H1 (cell line): ENCODE measurements at regions not wholly inside any gene's neighbourhood (a gene's known extent, or its start where the extent isn't known, plus 50 kb on each side); places are given as distances from the start of the nearest gene placed in this dataset.

Experiments used
- CTCF ChIA-PET: fragments of 300-600 bp; sonication (Branson Sonifier 250); formaldehyde crosslinking; loops from one replicate; lab custom pipeline; 2021; ENCODE audit not compliant: partially characterized antibody; lab: Charles Lee
- POLR2A ChIA-PET: fragments of 300-600 bp; sonication (Branson Sonifier 250); formaldehyde crosslinking; loops from one replicate; lab custom pipeline; 2021; ENCODE audit warnings: inconsistent platforms; ENCODE audit not compliant: partially characterized antibody; lab: Charles Lee
- DNase-seq, 2 experiments: peaks; one replicate each; pipeline versions ENCODE4 v3.0.0 to v3.0.0-alpha.2; 2010 to 2022; ENCODE audit warnings: low spot score in 2 of 2, low read depth in 1 of 2, mixed read lengths in 1 of 2
- FAIRE-seq: peaks from 2 replicates; lab custom pipeline; 2011; peaks lifted over from hg19 to GRCh38; lab: Jason Lieb, UNC
- H2AFZ ChIP-seq: 2 replicates; pipeline ENCODE4 v1.8.1; 2012; ENCODE audit warnings: low read length, inconsistent platforms
- H2AK5ac ChIP-seq: 2 replicates; pipeline ENCODE4 v1.6.1; 2013; ENCODE audit warnings: low read depth, low read length
- H2BK120ac ChIP-seq: replicated peaks from 2 replicates; pipeline ENCODE3; 2013; ENCODE audit warnings: low read depth, low read length, inconsistent platforms
- H2BK12ac ChIP-seq: 2 replicates; pipeline ENCODE4 v1.6.1; 2013; ENCODE audit warnings: low read depth, low read length
- H2BK15ac ChIP-seq: 2 replicates; pipeline ENCODE4 v1.6.1; 2013; ENCODE audit warnings: low read length
- H2BK20ac ChIP-seq: 2 replicates; pipeline ENCODE4 v1.6.1; 2013; ENCODE audit warnings: low read length
- H2BK5ac ChIP-seq: 2 replicates; pipeline ENCODE4 v1.6.1; 2013; ENCODE audit warnings: low read depth, low read length
- H3K14ac ChIP-seq: 2 replicates; pipeline ENCODE4 v1.6.1; 2013; ENCODE audit warnings: inconsistent platforms; ENCODE audit not compliant: insufficient read length
- H3K18ac ChIP-seq: 2 replicates; pipeline ENCODE4 v1.6.1; 2013; ENCODE audit warnings: low read length; ENCODE audit errors: extremely low read depth
- H3K23ac ChIP-seq: 2 replicates; pipeline ENCODE4 v1.6.1; 2013; ENCODE audit warnings: inconsistent platforms; ENCODE audit not compliant: insufficient read length
- H3K23me2 ChIP-seq: 2 replicates; pipeline ENCODE4 v1.6.1; 2013; ENCODE audit warnings: low read depth, low read length
- H3K27ac ChIP-seq: 2 replicates; pipeline ENCODE4 v1.6.1; 2011; ENCODE audit warnings: low read depth, low read length, inconsistent platforms
- H3K27me3 ChIP-seq, 4 experiments: replicated peaks in 1 of 4; 1 replicate in 1 of 4; 2 replicates in 3 of 4; pipeline versions ENCODE4 v1.6.1 to v1.8.1; 2011 to 2013; ENCODE audit warnings: low read length in 3 of 4, mild to moderate bottlenecking in 3 of 4, inconsistent platforms in 2 of 4, mixed read lengths in 2 of 4, moderate library complexity in 1 of 4; ENCODE audit not compliant: control insufficient read depth in 3 of 4, insufficient read depth in 3 of 4; ENCODE audit errors: extremely low read depth in 1 of 4
- H3K36me3 ChIP-seq, 4 experiments: 2 replicates each; pipeline versions ENCODE4 v1.6.1 to v1.8.1; 2011 to 2013; ENCODE audit warnings: mild to moderate bottlenecking in 4 of 4, low read length in 3 of 4, moderate library complexity in 2 of 4, control low read depth in 1 of 4, inconsistent platforms in 1 of 4; ENCODE audit not compliant: insufficient read depth in 4 of 4, control insufficient read depth in 2 of 4
- H3K4ac ChIP-seq: replicated peaks from 2 replicates; pipeline ENCODE3; 2013; ENCODE audit warnings: low read length, low read depth, mixed read lengths, inconsistent platforms; ENCODE audit not compliant: insufficient read length
- H3K4me1 ChIP-seq, 4 experiments: replicated peaks in 1 of 4; 1 replicate in 1 of 4; 2 replicates in 3 of 4; pipeline versions ENCODE4 v1.6.1 to v1.8.1; 2011 to 2013; ENCODE audit warnings: low read length in 3 of 4, inconsistent platforms in 2 of 4, mixed read lengths in 1 of 4; ENCODE audit not compliant: insufficient read depth in 4 of 4, control insufficient read depth in 3 of 4
- H3K4me2 ChIP-seq, 2 experiments: 2 replicates each; pipeline versions ENCODE4 v1.6.1 to v1.8.1; 2011 to 2013; ENCODE audit warnings: low read depth in 2 of 2, low read length in 2 of 2, control low read depth in 1 of 2, inconsistent platforms in 1 of 2, mild to moderate bottlenecking in 1 of 2; ENCODE audit not compliant: insufficient read depth in 1 of 2
- H3K4me3 ChIP-seq, 4 experiments: fragments of 200-600, 300-600 bp in 1 of 4; sonication (generic), shearing (Covaris generic), sonication (Bioruptor Twin) in 1 of 4; 2 replicates each; pipeline versions ENCODE4 v1.5.1 to v1.8.1; 2011 to 2016; ENCODE audit warnings: low read length in 4 of 4, low read depth in 3 of 4, control low read depth in 2 of 4, inconsistent platforms in 2 of 4, mild to moderate bottlenecking in 2 of 4, mixed read lengths in 1 of 4, moderate library complexity in 1 of 4; ENCODE audit not compliant: insufficient read depth in 2 of 4; ENCODE audit errors: extremely low read depth in 1 of 4
- H3K56ac ChIP-seq: replicated peaks from 2 replicates; pipeline ENCODE3; 2013; ENCODE audit warnings: low read depth, mild to moderate bottlenecking, mixed read lengths, low read length, inconsistent platforms; ENCODE audit not compliant: insufficient read length
- H3K79me1 ChIP-seq: 2 replicates; pipeline ENCODE4 v1.6.1; 2013; ENCODE audit warnings: low read depth, low read length, control low read depth
- H3K79me2 ChIP-seq, 2 experiments: 2 replicates each; pipeline versions ENCODE4 v1.6.1 to v1.8.1; 2012 to 2013; ENCODE audit warnings: low read length in 2 of 2, mild to moderate bottlenecking in 2 of 2, inconsistent platforms in 1 of 2; ENCODE audit not compliant: insufficient read depth in 2 of 2, control insufficient read depth in 1 of 2
- H3K9ac ChIP-seq, 4 experiments: replicated peaks in 1 of 4; 1 replicate in 1 of 4; 2 replicates in 3 of 4; pipeline versions ENCODE4 v1.6.1 to v1.8.1; 2011 to 2013; ENCODE audit warnings: low read depth in 3 of 4, low read length in 3 of 4, control low read depth in 2 of 4, mild to moderate bottlenecking in 2 of 4, moderate library complexity in 2 of 4, inconsistent platforms in 1 of 4; ENCODE audit errors: extremely low read depth in 1 of 4
- H3K9me3 ChIP-seq, 2 experiments: 2 replicates each; pipeline versions ENCODE4 v1.6.1 to v1.8.1; 2012 to 2013; ENCODE audit warnings: mild to moderate bottlenecking in 2 of 2, moderate library complexity in 2 of 2, control low read depth in 1 of 2, inconsistent platforms in 1 of 2, low read depth in 1 of 2, low read length in 1 of 2, mixed read lengths in 1 of 2; ENCODE audit not compliant: insufficient read depth in 2 of 2
- H4K20me1 ChIP-seq, 2 experiments: replicated peaks in 1 of 2; 2 replicates each; pipeline versions ENCODE3 to v1.8.1; 2011 to 2013; ENCODE audit warnings: inconsistent platforms in 2 of 2, low read length in 2 of 2, mild to moderate bottlenecking in 1 of 2; ENCODE audit not compliant: insufficient read depth in 2 of 2, control insufficient read depth in 1 of 2
- H4K5ac ChIP-seq: 2 replicates; pipeline ENCODE4 v1.6.1; 2013; ENCODE audit warnings: low read length, low read depth, mixed read lengths, inconsistent platforms; ENCODE audit not compliant: insufficient read length
- H4K8ac ChIP-seq: 2 replicates; pipeline ENCODE4 v1.8.0; 2013; ENCODE audit warnings: mild to moderate bottlenecking, moderate library complexity, low read length, inconsistent platforms; ENCODE audit not compliant: insufficient read depth; ENCODE audit errors: extremely low read depth
- H4K91ac ChIP-seq: replicated peaks from 2 replicates; pipeline ENCODE3; 2013; ENCODE audit warnings: low read length, mixed read lengths, inconsistent platforms; ENCODE audit not compliant: insufficient read length
- BCL11A ChIP-seq, 2 experiments: IDR thresholded peaks; one replicate each; pipeline ENCODE4 v1.6.1; 2011; ENCODE audit warnings: low read depth in 2 of 2, low read length in 2 of 2, mild to moderate bottlenecking in 2 of 2
- E2F6 ChIP-seq: IDR thresholded peaks from 2 replicates; pipeline ENCODE4 v1.6.1; 2012; ENCODE audit warnings: inconsistent platforms
- EGR1 ChIP-seq: IDR thresholded peaks from 2 replicates; pipeline ENCODE4 v1.6.1; 2011; ENCODE audit warnings: low read depth, low read length, borderline replicate concordance
- HDAC6 ChIP-seq: IDR thresholded peaks from one replicate; pipeline ENCODE4 v1.7.1; 2012; ENCODE audit warnings: low read depth, mild to moderate bottlenecking, inconsistent platforms, low read length, moderate library complexity
- KDM1A ChIP-seq: fragments of 200-600, 300-600 bp; sonication (generic); IDR thresholded peaks from 2 replicates; pipeline ENCODE4 v1.7.1; 2016; ENCODE audit warnings: mild to moderate bottlenecking, low read length, borderline replicate concordance
- KDM5A ChIP-seq: fragments of 200-600 bp; IDR thresholded peaks from 2 replicates; pipeline ENCODE4 v1.7.1; 2012; ENCODE audit warnings: mild to moderate bottlenecking, low read length, inconsistent platforms, mixed read lengths
- MAX ChIP-seq: IDR thresholded peaks from 2 replicates; pipeline ENCODE4 v1.6.1; 2012; ENCODE audit warnings: inconsistent platforms
- RBBP5 ChIP-seq: IDR thresholded peaks from 2 replicates; pipeline ENCODE4 v1.7.1; 2012; ENCODE audit warnings: low read depth, mild to moderate bottlenecking, inconsistent platforms, low read length, moderate library complexity, borderline replicate concordance
- SIRT6 ChIP-seq: IDR thresholded peaks from one replicate; pipeline ENCODE4 v1.7.1; 2012; ENCODE audit warnings: low read length, inconsistent platforms
- SP1 ChIP-seq: IDR thresholded peaks from 2 replicates; pipeline ENCODE4 v1.6.1; 2011; ENCODE audit warnings: low read depth, low read length
- SRF ChIP-seq: IDR thresholded peaks from 2 replicates; pipeline ENCODE4 v1.6.1; 2011; ENCODE audit warnings: mild to moderate bottlenecking, low read depth, low read length, moderate library complexity
- SUZ12 ChIP-seq: fragments of 200-600 bp; sonication (generic); IDR thresholded peaks from 2 replicates; pipeline ENCODE4 v1.6.1; 2012; ENCODE audit warnings: mild to moderate bottlenecking, inconsistent platforms, low read length, moderate library complexity, mixed read lengths
- TAF1 ChIP-seq: IDR thresholded peaks from 2 replicates; pipeline ENCODE4 v1.6.1; 2011; ENCODE audit warnings: mild to moderate bottlenecking, low read depth, low read length
- TCF12 ChIP-seq: IDR thresholded peaks from 2 replicates; pipeline ENCODE4 v1.6.1; 2011; ENCODE audit warnings: low read depth, mild to moderate bottlenecking, low read length
- WGBS, 2 experiments: shearing (Covaris generic) in 1 of 2; methylation state at CpG; one replicate each; pipeline versions ENCODE4 v1.1.6 to v1.1.7; 2013 to 2015; ENCODE audit warnings: low lambda C conversion rate in 2 of 2, mixed read lengths in 2 of 2, inconsistent platforms in 1 of 2, low coverage in 1 of 2, missing lambda C conversion rate in 1 of 2; ENCODE audit not compliant: insufficient replicate concordance in 2 of 2, insufficient coverage in 1 of 2, insufficient read length in 1 of 2; ENCODE audit errors: extremely low coverage in 1 of 2, missing lambda C conversion rate in 1 of 2; 5-methylcytosine and 5-hydroxymethylcytosine counted together

- TF ChIP-seq E2F6 (no peak), BCL11A (IDR thresholded peaks at IDR 0.05; ENCODE audit: low read depth in 2 of 2, low read length in 2 of 2) (no peak), SRF (no peak), EGR1 (no peak), SIRT6 (no peak), TAF1 (no peak), MAX (no peak), SUZ12 (no peak), HDAC6 (no peak), SP1 (no peak), TCF12 (no peak), KDM1A (no peak), KDM5A (no peak), RBBP5 (no peak)
- no peaks in the 10 kb centered on the region for H3K9me3 ChIP-seq
- no peaks in the 10 kb centered on the region; the same call in 1 of the 2 replicates for H3K23me2 ChIP-seq
- POLR2A ChIA-PET = no interaction called here
- no peaks in the 10 kb centered on the region for H4K20me1 ChIP-seq
- H2BK120ac ChIP-seq = no peak overlapping the region
- H3K27ac ChIP-seq = no peak overlapping the region
- H3K27me3 ChIP-seq = no peaks in the 10 kb centered on the region
- no peak overlapping the region for H3K4me2 ChIP-seq
- H3K18ac ChIP-seq = no peak overlapping the region
- H3K79me2 ChIP-seq = no peaks in the 10 kb centered on the region
- no peak overlapping the region for H3K56ac ChIP-seq
- H3K14ac ChIP-seq = no peak overlapping the region
- 82% methylated on average over 2 of the region's 2 CpGs; no CpG with 5 or more reads in 1 of the 2 experiments for WGBS, 2 experiments
- H2BK12ac ChIP-seq = no peak overlapping the region
- 0 out of 7 replicates have a peak, but pooled peaks cover 0 to 3% (median 0%) of the 10 kb centered on the region in 4 experiments for H3K4me1 ChIP-seq
- FAIRE-seq (no peak), DNase-seq (no peak)
- no peak overlapping the region for H2BK5ac ChIP-seq
- H4K91ac ChIP-seq = no peak overlapping the region
- H2AFZ ChIP-seq = no peak overlapping the region
- no peak overlapping the region for H3K9ac ChIP-seq
- H2AK5ac ChIP-seq = no peak overlapping the region
- no peak overlapping the region for H3K23ac ChIP-seq
- H3K79me1 ChIP-seq = no peaks in the 10 kb centered on the region
- no peak overlapping the region for H4K8ac ChIP-seq
- no peak overlapping the region for H3K4ac ChIP-seq
- H4K5ac ChIP-seq = no peak overlapping the region
- no peaks in the 10 kb centered on the region for H3K36me3 ChIP-seq
- H2BK20ac ChIP-seq = no peak overlapping the region
- CTCF ChIA-PET = interaction anchor here (1.3 to 5.0 kb wide), 4 partner anchors 10 to 278 kb away, joined by 3 to 40 read pairs (median 19); no protein-coding TSS in a partner anchor
- H2BK15ac ChIP-seq = no peak overlapping the region
- H3K4me3 ChIP-seq = no peak overlapping the region
These were observed 115.4 kb downstream of the EFNB1 start for GRCh38 chrX:68944211-68944610.
